ENCODE measurements at regions not wholly inside any gene's neighbourhood (a gene's known extent, or its start where the extent isn't known, plus 50 kb on each side); places are given as distances from the start of the nearest gene placed in this dataset.
"Not testable (repeated sequence)": the region's sequence is repeated elsewhere in the genome, so short reads cannot be mapped to it uniquely, and the experiment has no call there.

GRCh38 chr10:22779331-22780019 lies 65.1 kb upstream of the PIP4K2A start:
- Histone ChIP-seq H3K27me3 (no peaks in the 10 kb centered on the region), H3K4me1 (ENCODE audit: insufficient read depth) (no peaks in the 10 kb centered on the region), H3K36me3 (replicated peaks; ENCODE audit: insufficient read depth, low read depth) (no peaks in the 10 kb centered on the region), H3K4me3 (no peak overlapping the region), H3K4me2 (no peak overlapping the region), H3K79me2 (no peaks in the 10 kb centered on the region), H2AFZ (no peak overlapping the region), H3K9me3 (ENCODE audit: low read depth) (no peaks in the 10 kb centered on the region), H3K27ac (no peak overlapping the region), H3K9me2 (replicated peaks; ENCODE audit: insufficient read depth) (no peaks in the 10 kb centered on the region), H4K20me1 (ENCODE audit: insufficient read depth, poor library complexity, severe bottlenecking) (no peaks in the 10 kb centered on the region)
- 82% methylated on average over 4 of the region's 4 CpGs for WGBS (ENCODE audit: low lambda C conversion rate, missing lambda C conversion rate)
- TF ChIP-seq EZH2phosphoT487 (IDR thresholded peaks at IDR 0.05; ENCODE audit: low read depth, severe bottlenecking, unreplicated experiment): no peak
- no peak for TF ChIP-seq CTCF (IDR thresholded peaks at IDR 0.05; ENCODE audit: poor library complexity)
- TF ChIP-seq EZH2 (IDR thresholded peaks at IDR 0.05; ENCODE audit: borderline replicate concordance): no peak
- no peak for DNase-seq (ENCODE audit: low spot score)

GRCh38 chr10:22774102-22774501 lies 59.7 kb upstream of the PIP4K2A start:
- Histone ChIP-seq H3K27ac (no peak overlapping the region), H3K9me2 (replicated peaks; ENCODE audit: insufficient read depth) (no peaks in the 10 kb centered on the region), H2AFZ (no peak overlapping the region), H3K27me3 (no peaks in the 10 kb centered on the region), H3K36me3 (replicated peaks; ENCODE audit: insufficient read depth, low read depth) (no peaks in the 10 kb centered on the region), H3K4me3 (no peak overlapping the region), H3K79me2 (no peaks in the 10 kb centered on the region), H3K4me2 (no peak overlapping the region), H4K20me1 (ENCODE audit: insufficient read depth, poor library complexity, severe bottlenecking) (no peaks in the 10 kb centered on the region), H3K4me1 (ENCODE audit: insufficient read depth) (no peaks in the 10 kb centered on the region), H3K9me3 (ENCODE audit: low read depth) (no peaks in the 10 kb centered on the region)
- TF ChIP-seq EZH2phosphoT487 (IDR thresholded peaks at IDR 0.05; ENCODE audit: low read depth, severe bottlenecking, unreplicated experiment): no peak
- no peak for TF ChIP-seq CTCF (IDR thresholded peaks at IDR 0.05; ENCODE audit: poor library complexity)
- no peak for TF ChIP-seq EZH2 (IDR thresholded peaks at IDR 0.05; ENCODE audit: borderline replicate concordance)
- WGBS (ENCODE audit: low lambda C conversion rate, missing lambda C conversion rate): 100% methylated on average over 1 of the region's 1 CpG
- no peak for DNase-seq (ENCODE audit: low spot score)

- not testable (repeated sequence) for H4K20me1 ChIP-seq (ENCODE audit: insufficient read depth, poor library complexity, severe bottlenecking); H3K4me3 ChIP-seq; H2AFZ ChIP-seq; H3K4me1 ChIP-seq (ENCODE audit: insufficient read depth); H3K9me3 ChIP-seq (ENCODE audit: low read depth); H3K27ac ChIP-seq; H3K9me2 ChIP-seq (replicated peaks; ENCODE audit: insufficient read depth); H3K36me3 ChIP-seq (replicated peaks; ENCODE audit: insufficient read depth, low read depth); H3K4me2 ChIP-seq; H3K27me3 ChIP-seq; DNase-seq (ENCODE audit: low spot score); H3K79me2 ChIP-seq
- WGBS (ENCODE audit: low lambda C conversion rate, missing lambda C conversion rate): 91% methylated on average over 5 of the region's 5 CpGs
These were observed 57.3 kb upstream of the PIP4K2A start for GRCh38 chr10:22771631-22772030.

- Histone ChIP-seq H3K4me2 (no peak overlapping the region), H3K27me3 (no peaks in the 10 kb centered on the region), H3K27ac (no peak overlapping the region), H3K4me3 (no peak overlapping the region), H3K36me3 (replicated peaks; ENCODE audit: insufficient read depth, low read depth) (no peaks in the 10 kb centered on the region), H4K20me1 (ENCODE audit: insufficient read depth, poor library complexity, severe bottlenecking) (no peaks in the 10 kb centered on the region), H3K9me2 (replicated peaks; ENCODE audit: insufficient read depth) (no peaks in the 10 kb centered on the region), H3K79me2 (no peaks in the 10 kb centered on the region), H2AFZ (no peak overlapping the region), H3K4me1 (ENCODE audit: insufficient read depth) (no peaks in the 10 kb centered on the region), H3K9me3 (ENCODE audit: low read depth) (no peaks in the 10 kb centered on the region)
- DNase-seq (ENCODE audit: low spot score): no peak
- WGBS (ENCODE audit: low lambda C conversion rate, missing lambda C conversion rate): 66% methylated on average over 1 of the region's 1 CpG
- TF ChIP-seq EZH2 (IDR thresholded peaks at IDR 0.05; ENCODE audit: borderline replicate concordance) (no peak), CTCF (IDR thresholded peaks at IDR 0.05; ENCODE audit: poor library complexity) (no peak), EZH2phosphoT487 (IDR thresholded peaks at IDR 0.05; ENCODE audit: low read depth, severe bottlenecking, unreplicated experiment) (no peak)
These were observed 55.9 kb upstream of the PIP4K2A start for GRCh38 chr10:22770270-22770669.
